NCI-H526 (cell line): ENCODE measurements at regions not wholly inside any gene's neighbourhood (a gene's known extent, or its start where the extent isn't known, plus 50 kb on each side); places are given as distances from the start of the nearest gene placed in this dataset.

ENCODE experiments used
- DNase-seq, 2 experiments: peaks; one replicate each; lab custom pipeline; 2025; lab: John Stamatoyannopoulos, UW

DNA sequence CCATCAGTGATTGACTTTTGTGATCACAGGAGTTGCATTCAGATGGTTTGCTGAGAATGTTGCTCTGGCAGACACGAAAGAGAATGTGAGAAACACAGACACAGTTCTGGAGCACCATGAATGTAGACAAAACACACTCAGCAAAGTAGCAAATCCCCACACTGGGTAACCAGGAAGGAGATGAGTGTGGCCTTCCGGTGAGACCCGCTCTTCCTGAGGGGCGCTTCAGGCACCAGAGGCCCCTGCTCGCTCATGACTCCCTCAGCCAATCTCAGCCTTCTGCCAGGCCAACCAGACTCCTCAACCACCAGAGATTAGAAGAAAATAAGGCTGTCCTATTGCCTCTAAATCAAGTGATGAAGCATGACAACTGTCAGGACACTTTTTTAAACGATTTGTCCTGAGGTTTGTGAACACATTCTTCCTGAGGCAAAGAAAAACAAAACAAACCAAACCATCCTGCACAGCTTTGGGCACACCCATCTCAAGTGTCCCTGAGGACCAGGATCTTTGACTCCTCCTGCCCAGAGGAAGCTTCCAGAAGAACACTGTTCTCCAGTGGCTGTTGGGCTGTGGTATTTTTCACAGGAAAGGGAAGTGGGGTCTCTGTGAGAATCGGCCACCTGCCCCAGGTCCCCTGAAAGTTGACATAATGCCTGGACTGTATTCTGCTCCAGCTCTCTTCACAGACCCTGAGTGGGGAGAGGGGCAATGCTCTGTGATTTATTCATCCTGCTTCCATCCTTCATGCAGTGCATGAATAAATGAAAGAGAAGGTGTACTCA is 152.8 kb downstream of the BCL11A start:
- DNase-seq: no peak

DNA sequence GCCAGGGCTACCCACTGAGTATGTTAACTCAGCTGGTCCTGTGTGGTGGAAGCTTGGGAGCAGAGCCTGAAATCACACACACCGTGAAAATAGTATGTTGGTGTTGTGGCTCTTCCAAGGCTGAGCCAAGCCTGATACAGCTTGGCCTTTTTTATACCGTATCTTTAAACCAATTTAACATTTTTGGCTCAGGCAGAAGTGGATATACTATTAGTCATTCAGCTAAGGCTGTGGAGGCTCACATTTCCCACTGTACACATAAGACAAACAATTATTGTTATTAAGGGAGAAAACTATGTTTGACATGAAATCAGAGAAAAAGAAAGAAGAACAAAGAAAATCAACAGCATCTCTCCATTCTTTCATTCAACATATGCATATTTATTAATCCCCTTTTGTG is 159.0 kb downstream of the BCL11A start:
- no peak for DNase-seq

DNA sequence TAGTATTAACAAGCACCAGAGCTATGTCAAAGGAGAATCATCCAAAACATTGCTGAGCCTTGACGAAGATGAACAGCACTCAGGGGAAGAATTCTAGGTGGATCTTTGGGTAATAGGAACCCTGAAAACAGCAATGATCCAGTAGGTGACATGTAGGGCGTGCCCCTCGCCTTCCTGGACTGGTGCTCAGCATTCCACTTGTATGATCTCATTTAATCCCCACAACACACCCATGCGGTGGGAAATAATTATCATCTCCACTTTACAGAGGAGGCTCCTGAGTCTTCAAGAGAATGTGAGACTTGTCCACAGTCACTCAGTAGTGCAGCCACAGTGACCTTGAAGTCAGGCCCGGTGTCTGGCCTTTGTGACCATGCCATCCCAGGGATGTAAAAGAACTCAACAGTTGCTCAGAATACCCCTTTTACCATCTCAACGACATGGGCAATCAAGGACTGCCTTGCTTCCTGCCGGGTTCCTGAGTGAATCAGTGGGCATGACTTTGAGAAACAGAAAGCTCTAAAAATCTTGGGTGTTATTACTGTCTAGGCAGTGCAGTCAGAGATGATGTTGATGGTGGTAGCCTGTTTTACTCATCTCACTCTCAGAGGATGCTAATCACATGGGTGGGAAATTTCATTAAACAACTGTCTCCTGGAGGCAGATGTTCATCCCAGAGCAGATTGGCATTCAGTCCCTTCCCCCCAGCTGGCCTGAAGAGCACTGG is 161.6 kb downstream of the BCL11A start:
- no peak for DNase-seq

DNA sequence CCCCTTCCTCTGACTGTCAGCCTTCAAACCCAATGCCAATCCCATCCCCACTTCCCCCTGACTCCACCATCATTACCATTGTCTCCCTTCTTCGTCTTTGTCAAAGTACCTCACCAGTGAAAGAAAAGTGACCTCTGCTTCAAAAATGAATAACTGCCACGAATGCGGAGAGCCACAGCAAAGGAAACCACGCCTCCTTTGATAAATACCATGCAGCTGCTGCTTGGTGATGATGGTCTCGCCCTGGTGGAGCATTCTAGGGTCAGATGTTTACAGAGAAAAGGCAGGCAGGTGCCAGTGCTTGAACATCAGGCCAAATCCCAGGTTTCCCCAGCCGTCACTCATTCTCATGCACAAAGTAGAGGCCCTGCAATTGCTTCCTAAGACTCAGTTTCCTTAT is 162.2 kb downstream of the BCL11A start:
- DNase-seq: no peak

DNA sequence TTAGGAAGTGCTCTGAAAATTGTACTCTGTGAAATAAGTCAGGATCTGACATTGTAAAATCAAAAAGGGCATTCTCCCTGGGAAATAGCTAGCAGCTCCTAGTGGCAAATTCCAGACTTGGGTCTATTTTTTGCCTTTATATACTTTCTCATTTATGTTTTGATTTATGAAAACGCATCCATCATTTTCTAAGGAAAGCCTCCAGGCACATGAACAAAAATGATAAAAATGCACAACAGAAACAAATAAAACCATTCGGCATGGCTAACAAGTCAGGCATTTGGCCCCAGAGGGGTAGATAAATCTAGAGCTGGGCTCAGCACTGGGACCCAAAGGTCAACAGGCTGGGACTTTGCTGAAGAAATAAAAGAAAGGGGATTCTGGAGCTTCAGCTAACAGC is 167.0 kb downstream of the BCL11A start:
- DNase-seq: no peak

DNA sequence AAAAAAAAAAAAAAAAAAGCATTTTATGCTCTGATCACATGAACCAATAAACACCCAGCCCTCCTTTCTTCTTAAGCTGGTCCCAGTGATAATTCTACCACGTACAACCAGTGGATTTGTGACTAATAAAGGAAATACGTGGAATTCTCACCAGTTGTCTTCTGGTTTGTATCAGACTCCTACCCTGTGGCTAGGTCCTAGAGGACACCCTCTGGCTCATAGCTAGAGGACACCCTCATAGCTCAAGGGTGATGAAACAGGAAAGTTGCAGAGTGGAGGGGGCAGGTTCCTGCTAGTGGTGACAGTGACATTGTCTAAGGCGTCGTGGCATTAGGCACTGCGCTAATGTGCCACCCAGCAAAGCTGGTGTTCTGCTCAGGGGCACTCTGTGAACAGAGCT is 167.8 kb downstream of the BCL11A start:
- no peak for DNase-seq

DNA sequence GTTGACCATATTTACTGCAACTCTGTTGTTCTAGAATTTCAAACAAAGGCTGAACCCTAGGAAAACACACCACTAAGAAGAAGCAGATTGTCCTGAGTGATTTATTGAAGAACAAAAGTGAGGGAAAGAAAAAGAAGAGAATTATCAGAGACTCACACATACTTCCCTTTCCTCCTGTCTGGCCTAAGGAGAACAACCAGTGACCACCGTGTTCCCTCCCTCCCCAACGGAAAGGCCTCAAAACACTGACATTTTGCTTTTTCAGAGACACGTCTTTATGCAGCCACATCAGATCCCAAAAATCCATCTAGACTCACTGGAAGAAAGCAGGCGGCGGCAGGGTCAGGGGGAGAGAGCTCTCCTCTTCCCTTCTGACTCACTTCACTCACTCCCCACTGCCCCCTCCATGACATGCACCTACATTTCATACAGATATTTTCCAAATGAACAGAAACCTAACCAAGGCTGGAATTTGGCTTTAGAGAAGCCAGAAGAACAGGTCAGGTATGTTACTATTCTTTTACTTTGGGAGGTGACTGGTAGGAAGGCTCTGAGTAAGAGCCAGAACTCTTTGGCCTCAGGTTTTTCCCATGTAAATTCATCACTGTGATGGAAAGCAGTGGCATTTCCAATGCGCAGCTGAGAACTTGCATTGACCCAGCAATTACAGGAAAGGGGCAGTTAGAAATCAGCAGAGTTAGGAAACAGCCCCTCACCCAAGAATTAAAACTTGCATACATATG is 169.9 kb downstream of the BCL11A start:
- DNase-seq: no peak

DNA sequence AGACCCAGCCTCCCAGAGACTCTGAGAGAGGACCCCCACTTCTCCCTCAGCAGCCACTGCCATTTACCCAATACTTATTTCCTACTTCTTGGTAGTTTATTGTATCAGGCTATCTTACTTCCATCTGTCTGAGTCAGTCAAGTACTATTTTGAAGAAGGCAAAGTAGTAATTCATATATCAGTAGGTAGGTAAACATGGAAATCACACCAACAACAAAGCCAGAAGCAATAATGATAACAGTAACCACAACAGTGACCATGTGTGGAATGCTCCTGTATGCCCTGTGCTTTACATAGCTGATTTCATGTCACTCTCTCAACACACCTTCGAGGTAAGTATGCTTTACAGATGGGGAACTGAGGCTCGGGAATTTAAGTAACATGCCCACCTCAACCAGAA is 173.0 kb downstream of the BCL11A start:
- no peak for DNase-seq

DNA sequence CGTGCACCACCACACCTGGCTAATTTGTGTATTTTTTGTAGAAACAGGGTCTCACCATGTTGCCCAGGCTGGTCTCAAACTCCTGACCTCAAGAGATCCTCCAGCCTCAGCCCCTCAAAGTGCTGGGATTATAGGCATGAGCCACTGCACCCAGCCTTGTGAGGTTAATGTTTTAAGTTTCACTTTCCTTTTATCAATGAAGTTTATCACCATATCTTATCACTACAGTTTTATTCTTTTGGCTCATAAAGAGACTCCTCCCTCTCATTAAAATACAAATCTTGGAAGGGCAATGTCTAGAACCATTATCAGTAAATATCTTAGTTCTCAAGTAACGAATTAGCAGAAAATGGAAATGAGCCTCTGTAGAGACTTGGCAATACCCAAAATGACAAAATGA is 173.8 kb downstream of the BCL11A start:
- no peak for DNase-seq

DNA sequence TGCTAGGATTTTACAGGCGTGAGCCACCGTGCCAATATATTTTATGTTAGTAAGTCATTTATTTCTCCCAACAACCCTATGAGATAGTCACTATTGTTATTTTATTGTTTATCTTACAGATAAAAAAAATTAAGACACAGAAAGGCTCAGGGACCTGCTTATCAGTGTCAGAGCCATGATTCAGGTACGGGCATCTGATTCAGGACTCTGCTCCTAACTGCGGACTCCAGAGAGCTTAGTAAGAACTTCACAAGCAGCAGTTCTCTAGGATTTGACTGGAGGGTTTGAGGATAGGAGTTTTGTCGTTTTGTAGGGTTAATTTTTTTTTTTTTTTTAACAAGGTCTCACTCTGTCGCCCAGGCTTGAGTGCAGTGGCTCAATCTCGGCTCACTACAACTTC is 174.2 kb downstream of the BCL11A start:
- DNase-seq: no peak

DNA sequence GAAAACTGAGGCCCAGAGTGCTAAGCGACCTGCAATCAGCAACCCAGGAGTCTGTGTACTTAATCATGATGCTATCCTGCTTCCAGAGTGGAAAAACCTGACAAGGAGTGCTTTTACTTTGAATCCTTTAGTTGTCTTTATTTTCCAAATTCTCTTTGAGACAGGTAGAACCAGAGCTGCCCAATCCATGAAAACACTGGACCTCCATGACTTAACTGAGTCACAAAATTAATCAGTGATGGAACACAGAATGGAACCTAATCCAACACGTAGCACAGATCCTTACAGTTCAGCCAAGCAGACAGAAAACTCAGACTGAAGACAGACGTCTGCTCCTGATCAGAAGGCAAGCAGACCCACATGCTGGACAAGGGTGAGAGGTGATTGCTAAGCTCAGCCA is 175.6 kb downstream of the BCL11A start:
- no peak for DNase-seq

DNA sequence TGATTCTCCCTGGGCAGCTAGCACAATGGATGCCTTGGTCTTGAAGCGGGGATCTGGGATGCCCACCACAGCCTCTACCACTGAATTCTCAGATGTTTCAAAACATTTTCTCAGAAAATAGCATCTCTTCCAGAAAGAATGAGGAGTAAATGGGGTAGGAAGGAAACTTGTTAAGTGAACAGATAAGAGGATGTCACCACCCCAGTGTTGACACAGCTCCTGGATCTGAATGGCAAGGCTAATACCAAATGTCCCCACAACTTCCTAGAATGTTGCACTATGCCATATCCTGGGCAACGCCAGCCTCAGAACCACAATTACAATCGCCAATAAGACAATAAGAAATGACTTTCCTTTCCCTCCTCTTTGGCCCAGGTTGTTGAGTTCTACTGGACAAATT is 177.2 kb downstream of the BCL11A start:
- no peak for DNase-seq

DNA sequence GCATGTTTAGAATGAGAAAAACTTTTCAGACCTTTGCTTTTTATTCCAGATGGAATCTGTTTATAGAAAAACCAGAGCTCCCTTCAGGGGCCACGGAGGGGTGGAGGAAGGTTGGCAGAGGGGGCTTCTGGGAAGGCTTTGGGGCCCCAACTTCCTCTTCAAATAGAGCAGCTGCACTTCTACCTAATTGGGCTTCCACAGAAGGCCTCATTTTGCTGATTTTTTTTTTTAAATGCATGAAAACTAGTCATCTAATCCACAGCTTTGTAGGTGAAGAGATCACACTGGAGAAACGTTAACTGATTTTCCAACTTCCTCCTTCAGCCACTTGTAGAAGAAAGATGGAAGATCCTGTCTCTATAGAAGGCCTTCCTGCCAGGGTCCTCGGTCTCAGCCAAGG is 181.8 kb downstream of the BCL11A start:
- DNase-seq: no peak

DNA sequence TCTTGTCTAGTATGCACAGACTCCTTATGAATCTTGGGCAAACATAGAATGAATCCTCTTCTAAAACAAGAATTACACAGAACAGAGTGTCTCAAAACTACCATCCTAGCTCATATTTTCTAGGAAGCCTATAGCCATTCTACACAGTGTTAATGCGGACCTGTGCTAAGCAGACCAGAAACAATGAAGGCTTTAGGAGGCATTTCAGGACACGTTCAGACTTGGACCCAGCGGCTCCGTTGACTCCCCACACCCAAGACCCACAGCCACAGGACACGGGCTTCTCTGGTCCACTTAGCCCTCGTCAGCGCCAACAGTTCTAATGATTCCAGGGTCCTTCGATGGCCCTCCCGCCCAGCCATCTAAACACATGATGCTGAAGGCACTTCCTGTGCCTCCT is 182.2 kb downstream of the BCL11A start:
- DNase-seq: no peak

DNA sequence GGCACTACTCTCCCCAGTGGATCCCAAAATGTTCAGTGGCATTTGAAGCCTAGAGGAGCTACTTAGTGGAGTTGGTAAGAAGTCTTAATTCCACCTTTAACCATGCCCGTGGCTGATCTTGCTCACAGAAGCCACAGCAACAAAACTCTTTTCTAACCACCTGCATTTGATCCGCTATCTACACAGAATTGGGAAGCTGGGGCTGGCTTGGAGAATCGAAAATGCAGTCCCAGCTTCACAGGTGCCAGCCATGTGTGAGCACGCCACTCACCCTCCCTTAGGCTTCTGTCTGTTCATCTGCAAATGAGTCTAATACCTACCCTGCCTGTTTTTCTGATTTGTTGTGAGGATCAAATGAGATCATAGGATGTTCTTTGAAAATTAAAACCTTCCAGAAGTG is 182.6 kb downstream of the BCL11A start:
- DNase-seq: no peak

DNA sequence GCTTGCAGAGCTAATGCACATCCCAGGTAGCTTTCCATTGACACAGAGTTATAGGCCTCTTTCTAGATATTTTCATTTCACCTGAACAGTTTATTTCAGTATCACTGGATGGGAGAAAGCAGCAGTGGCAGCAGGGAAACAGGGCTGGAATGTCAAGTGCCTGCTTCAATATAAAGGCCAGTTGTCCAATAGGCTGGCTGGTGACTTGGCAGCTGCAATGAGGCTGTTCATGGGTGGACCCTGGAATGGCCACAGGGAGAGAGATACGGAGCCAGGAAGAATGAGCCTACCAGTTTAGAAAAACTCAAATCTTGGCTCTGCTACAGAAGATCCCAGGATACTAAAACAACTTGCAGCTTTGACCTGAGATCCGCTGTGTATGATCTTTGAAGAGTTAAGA is 185.0 kb downstream of the BCL11A start:
- no peak for DNase-seq

DNA sequence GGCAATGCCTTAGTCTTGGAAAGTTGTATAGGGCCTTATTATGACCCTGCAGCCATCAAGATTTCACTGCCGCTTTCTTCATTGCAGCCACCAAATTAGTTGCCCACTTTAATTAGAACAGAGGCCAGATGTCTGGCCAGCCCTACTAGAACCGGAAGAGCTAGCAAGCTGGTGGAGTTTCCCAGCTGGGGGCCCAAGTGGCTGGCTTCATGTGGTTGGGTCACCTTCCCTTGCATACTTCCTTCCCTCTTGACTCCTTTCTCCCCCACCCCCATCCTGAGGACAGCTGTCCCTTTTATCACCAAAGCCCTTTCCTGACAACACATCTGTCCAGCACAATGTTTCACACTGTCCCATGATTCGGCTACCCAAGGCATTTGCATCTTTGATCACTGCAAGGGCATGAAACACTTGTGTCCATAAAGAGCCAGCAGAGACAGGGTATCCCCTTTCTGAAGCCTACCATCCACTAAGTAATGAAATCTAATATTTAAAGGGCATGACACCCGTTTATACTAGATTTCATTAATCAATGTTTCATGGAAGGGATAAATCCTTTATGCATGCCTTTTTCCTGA is 187.2 kb downstream of the BCL11A start:
- peak in 1 of 2 experiments; percentile 14 for DNase-seq

DNA sequence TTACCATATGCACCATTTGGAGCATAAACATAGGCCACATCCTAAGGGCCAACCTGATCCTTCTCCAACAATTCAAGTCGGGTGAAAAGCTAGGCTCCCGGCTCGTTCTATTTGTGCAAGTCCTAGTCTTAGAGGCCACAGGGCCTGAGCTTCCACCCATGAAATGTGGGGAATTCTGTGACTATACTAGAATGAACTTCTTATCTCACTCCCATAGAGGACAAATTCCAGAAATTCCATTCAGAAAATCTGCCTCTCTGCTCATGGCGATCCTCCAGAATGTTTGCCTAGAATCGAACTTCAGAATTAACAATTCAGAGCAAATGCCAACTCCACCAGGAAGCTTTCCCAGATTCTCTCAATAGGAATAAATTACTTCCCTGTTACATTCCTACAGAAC is 187.9 kb downstream of the BCL11A start:
- no peak for DNase-seq

DNA sequence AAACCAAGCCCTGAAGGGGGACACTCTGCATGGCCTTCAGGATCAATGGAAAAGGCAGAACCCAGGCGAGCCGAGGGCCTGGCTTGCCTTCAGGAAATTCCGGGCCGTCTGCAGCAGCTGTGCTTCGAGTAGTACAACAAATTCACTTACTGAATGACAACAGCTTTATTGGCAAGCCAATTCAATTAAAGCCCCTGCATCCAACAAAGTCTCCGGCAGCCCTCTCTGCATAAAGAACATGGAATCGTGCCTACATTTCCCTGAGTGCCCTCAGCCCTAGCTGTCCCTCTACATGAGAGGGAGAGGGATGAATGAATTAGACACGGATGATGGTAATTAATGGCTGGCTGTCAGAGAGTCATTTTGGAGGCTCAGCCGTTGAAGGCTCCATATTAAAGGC is 189.0 kb downstream of the BCL11A start:
- DNase-seq: no peak

DNA sequence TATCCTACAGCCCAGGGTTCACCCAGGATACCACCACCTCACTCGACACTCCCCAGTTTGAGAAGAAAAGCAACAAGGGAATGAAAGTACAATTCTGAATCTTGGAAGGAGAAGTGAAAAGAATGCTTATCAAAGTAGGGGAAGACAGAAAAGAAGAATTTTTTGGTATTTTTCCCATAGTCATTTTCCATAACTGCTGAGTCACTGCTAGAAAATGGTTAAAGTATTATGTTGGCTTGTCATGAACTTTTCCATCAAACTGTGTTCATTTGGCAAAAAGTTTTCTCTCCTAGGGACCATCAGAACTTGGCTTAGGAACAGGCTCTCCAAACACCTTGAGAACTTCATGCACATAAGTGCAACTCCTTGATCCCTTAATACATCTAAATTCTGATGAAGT is 192.0 kb downstream of the BCL11A start:
- no peak for DNase-seq

DNA sequence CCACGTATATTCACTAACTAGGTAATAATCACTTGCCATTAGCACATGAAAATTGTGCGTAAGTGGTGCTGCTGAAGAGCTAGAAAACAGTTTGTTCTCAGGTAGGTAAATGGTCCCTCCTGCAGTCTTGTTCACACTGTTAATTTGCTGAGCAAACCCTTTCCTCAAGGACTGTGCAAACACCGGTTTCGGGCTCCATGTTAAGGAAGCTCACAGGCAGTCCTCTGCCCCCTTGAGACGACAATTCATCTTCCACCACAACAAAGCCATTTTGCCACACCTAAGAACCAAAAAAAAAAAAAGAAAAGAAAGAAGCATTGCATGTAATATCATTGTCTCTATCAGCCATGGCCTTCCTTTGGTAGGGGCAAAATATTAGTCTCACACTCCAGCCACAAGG is 193.9 kb downstream of the BCL11A start:
- DNase-seq: no peak

DNA sequence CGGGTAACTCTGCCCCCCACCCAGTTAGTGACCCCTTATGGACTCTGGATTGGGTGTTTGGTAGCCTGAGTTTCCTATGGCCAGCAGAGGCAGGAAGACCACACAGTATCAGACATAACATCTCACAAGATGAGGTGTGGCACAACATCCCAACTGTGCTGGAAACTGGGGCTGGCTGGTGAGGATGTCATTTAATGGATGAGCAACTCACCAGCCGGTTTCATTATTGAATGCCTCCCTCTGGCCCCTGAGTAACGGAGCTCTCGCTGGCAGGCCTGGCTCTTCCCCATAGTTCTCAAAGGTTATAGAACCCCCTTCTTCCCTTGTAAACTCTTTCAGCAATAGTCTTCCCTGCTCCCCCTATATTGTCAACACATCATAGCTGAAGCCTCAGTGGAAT is 195.0 kb downstream of the BCL11A start:
- DNase-seq: peak in 1 of 2 experiments; percentile 40

DNA sequence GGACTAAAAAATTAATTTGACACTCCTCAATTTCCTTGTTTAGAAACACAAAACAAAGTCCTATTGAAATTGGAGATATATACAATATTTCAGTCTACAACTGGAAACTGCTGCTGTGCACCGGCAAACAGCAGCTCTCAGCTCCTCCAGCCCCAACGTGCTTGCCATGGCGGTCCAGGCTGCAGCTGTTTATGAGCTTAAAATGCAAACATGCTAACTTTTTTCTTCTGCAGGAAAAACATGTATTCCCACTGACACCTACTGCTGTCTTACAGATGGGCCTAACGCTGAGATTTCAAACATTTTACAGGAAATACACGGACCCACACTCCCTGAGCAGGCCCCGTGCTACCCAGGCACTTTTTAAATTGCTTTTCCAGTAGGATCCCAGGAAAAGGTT is 195.5 kb downstream of the BCL11A start:
- no peak for DNase-seq
